ENCODE measurements at regions not wholly inside any gene's neighbourhood (a gene's known extent, or its start where the extent isn't known, plus 50 kb on each side); places are given as distances from the start of the nearest gene placed in this dataset.

GRCh38 chr9:88742905-88743304 lies 207.9 kb downstream of the NXNL2 start:
- TF ChIP-seq CTCF (IDR thresholded peaks at IDR 0.05) (no peak), POLR2A (IDR thresholded peaks at IDR 0.05) (no peak), EP300 (IDR thresholded peaks at IDR 0.05) (no peak), POLR2AphosphoS5 (IDR thresholded peaks at IDR 0.05) (no peak)
